ENCODE measurements at regions not wholly inside any gene's neighbourhood (a gene's known extent, or its start where the extent isn't known, plus 50 kb on each side); places are given as distances from the start of the nearest gene placed in this dataset.

GRCh38 chr2:236972491-236973342 is 113.0 kb upstream of the COPS8 start:
- DNase-seq (ENCODE audit: low read depth) = no peak

- DNase-seq (ENCODE audit: low read depth) = no peak
Measured at GRCh38 chr2:236973343-236973980, 112.2 kb upstream of the COPS8 start.

DNA sequence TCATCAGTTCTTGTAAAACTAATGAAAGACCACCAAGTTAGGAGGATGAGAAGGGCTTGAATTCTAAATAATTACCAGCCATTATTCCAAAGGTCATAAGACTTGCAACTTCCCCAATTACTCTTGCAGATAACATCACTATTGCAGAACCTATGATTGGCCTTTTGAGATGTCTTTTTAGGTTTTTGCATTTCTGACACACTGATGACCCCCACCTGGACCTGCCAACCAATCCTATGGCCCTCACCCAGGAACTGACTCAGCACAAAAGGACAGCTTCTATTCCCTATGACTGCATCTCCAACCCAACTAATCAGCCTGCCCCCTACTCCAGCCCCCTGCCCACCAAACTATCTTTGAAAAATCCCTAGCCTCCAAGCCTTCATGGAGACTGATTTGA is 111.5 kb upstream of the COPS8 start:
- no peak for DNase-seq (ENCODE audit: low read depth)

GRCh38 chr2:236974752-236975151 is 110.9 kb upstream of the COPS8 start:
- no peak for DNase-seq (ENCODE audit: low read depth)

DNA sequence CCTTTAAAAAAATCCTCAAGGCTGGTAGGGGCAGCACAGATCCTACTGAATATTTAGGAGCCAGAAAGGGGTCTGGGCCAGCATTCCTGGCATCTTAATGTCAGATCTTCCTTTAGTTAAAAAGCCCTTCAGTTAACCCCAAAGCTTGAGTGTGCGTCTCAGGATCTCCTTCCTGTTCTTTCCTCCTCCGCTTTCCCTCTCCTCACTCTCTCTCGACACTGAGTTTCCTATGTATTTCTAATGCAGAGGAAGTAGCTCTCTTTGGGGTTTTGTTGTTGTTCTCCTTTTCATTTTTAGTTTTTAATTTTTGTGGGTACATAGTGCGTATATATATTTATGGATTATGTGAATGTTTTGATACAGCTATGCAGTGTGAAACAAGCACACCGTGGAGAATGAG is 109.9 kb upstream of the COPS8 start:
- no peak for DNase-seq (ENCODE audit: low read depth)

DNA sequence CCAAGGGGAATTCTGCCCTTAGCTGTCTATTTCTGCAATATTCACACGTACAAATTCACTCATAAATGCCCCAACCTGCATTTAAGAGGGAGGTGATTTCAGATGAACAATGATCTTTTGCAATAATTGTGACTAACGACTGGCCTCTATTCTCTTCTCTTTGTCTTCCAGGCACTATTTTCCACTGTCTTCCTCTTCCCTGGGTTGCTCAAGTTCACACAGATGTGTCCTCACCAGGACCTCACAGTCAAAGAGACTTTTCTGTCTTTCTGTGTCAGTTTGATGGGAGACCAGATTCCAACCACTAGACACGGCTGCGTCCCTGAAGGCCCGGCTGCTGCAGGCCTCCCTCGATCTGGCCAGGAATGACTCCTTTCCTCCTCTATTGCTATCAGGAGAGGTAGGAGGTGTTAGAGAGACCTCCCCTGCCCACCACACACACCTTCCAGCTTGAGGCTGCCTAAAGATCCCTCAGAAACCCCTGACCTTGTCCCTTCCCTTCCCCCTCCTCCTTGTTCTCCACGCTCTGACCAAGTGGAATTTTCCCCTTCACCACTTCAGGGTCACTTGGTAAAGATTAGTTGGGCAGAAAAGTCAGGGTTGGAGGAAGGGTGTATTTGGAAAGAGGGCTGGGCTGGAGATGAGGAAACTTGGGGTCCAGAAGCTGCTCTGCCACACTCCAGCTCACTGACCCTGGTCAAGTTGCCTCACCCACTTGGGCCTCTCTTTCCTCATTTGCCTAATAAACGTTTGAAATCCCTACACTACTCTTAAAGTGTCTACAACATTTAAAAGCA is 109.2 kb upstream of the COPS8 start:
- DNase-seq (ENCODE audit: low read depth) = no peak

GRCh38 chr2:236977063-236977851 is 108.4 kb upstream of the COPS8 start:
- DNase-seq (ENCODE audit: low read depth) = no peak

GRCh38 chr2:236977852-236978398 is 107.8 kb upstream of the COPS8 start:
- DNase-seq (ENCODE audit: low read depth) = no peak

DNA sequence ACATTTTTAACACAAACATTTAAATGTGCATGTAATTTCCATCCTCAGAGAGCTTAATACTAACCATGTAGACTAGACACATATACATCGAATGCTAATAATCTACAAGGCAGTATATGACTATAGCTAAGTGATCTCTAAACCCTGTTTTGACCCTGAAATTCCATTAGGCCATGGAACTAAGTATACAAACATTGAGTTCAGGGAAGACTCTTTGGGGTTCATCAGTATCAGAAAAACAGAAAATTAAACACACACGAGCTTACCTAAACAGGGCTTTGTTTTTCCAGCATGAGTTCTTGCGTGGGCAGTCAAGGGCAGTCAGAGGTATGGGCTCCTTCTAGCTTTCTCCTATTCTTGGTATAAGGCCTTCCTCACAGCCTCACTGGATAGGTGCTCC is 106.0 kb upstream of the COPS8 start:
- no peak for DNase-seq (ENCODE audit: low read depth)

DNA sequence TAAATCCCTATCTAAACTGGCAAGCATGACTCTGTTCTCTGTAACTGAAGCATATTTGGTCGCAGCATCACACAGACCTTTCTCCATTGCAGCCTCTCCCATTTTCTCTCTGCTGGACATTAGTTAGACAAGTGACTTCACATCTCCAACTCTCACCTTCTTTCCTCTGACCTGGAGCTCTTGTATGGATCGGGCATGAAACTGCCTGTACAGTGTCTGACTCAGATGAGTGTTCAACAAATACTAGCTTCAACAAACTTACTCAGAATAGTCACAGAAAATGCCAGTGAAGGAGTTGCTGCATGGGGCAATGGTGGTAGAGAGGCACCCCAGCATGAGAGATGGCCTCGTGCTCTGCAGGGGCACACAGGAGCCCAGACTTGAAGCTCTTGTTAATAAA is 104.7 kb upstream of the COPS8 start:
- DNase-seq (ENCODE audit: low read depth) = no peak

DNA sequence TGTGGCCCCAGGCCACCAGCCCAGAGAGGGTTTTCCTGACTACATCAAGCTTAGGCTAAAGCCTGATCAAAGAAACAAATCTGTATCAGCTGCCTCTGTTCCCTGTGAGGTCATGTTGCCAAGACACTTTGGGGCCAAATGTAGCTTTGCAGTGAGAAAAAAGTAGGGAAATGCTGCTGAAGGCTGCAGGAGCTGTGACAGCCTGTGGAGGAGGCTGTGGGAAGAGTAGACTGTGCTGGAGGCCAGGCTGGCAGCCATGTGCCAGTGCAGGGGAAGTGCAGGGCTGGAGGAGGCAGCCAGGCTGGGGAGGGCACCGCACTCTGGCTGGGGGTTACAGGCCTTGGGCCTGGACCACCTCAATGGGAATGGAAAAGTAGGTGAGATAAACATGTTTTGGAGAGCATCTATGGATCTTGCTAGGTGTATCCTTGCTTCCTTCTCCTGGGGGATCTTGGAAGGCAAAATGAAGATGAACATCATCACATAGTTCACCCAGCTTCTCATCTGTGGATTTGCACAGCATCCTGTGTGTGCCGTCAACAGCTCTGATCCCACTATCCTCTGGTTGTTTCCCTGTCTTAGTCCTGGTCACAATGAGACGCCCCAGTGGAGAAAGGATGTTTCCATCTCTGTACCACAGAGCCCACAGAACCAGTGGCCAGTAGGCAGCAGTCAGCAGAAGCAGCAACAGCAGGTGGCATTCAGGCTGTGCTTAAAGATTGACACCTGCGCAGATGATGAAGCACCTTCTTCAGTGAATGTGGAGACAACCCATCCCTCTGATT is 103.8 kb upstream of the COPS8 start:
- no peak for DNase-seq (ENCODE audit: low read depth)

DNA sequence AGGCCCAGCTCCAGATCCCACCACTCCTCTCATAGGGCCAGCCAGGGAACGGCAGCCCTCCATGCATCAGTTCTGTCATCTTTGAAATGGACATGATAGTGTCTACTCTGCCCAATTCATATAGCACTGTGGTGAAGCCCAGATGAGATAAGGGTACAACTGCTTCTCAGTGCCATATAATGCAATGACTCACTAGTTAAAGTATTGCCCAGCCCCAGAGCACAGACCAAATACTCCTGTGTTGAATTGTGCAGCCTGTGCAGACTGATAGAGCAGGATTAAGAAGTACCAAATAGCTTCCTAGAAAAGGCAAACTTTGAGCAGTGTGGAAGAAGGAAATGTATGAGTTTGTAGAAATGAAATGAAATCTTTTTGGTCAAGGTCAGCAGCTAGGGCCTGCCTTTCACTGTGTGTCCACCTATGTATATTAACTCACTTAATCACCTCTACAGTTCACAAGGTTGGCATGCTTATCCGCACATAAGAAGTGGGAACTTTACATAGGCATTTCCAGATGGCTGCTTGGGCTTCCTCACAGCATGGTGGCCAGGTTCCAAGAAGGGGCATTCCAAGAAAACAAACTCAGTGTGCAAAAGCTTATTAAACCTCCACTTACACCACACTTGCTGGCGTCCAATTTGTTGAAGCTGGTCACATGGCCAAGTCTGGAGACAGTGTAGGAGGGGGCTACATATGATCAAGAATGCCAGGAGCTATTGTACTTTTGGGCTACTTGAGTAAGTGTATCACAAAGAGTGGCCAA is 102.8 kb upstream of the COPS8 start:
- DNase-seq (ENCODE audit: low read depth) = no peak

- DNase-seq (ENCODE audit: low read depth) = no peak
Measured at GRCh38 chr2:236984046-236984445, 101.6 kb upstream of the COPS8 start.

GRCh38 chr2:236985761-236986339 is 99.8 kb upstream of the COPS8 start:
- DNase-seq (ENCODE audit: low read depth) = no peak

DNA sequence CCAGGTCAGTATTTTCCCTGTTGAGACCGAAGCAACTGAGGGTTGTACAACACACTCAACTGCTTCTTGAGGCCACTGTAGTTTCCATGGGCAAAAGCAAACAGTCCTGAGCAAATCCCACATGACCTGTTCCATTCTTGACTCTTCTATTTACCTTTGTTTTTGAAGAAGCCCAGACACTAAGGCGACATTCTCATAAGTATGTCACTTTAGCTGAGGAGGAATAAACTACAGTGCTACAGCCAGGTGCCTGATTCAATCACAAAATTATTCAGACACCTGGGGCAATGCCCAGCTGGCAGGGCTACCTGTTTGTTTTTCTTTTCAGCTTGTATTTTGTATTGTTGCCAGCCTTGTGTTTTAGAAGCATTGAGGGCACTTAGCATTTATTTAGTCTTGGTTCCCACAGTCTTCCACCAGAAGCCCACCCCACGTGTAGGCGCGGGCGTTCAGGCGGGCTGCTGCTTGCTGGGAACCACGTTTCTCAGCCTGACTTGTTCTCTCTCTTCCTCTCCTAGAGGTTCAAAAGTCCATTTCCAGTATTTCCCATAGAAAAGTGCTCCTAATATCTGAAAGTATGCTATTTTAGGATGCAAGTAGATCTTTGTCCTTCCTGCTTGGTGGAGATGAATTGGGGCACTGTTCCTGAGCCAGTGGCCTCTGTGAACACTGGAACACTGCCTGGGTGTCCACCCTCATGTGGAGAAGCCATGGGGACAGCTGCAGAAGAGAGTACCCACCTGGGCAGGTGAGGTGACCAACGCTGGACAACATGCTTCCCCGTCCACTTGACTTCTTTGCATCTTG is 99.0 kb upstream of the COPS8 start:
- DNase-seq (ENCODE audit: low read depth) = no peak

DNA sequence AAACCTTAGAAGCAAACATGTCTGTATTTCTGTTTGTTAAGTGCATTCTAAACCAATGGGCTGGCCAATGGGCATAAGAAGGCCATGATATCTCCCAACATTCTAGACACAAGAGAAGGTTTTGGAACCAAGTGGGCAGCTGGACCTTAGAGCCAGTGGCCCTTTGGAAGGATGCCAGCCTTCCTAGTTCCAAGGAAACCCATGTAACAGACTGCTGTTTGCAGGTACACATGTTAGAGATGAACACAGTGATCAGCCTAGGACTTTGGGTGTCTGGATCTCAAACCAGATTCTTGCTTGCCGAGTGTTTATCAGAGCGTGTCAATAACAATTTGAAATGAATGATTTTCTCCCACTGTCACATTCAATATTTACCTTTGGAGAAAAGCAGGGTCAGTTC is 97.5 kb upstream of the COPS8 start:
- no peak for DNase-seq (ENCODE audit: low read depth)

GRCh38 chr2:236988690-236989624 is 96.7 kb upstream of the COPS8 start:
- no peak for DNase-seq (ENCODE audit: low read depth)

- DNase-seq (ENCODE audit: low read depth) = no peak
Measured at GRCh38 chr2:236990552-236990951, 95.1 kb upstream of the COPS8 start.
